GM04504 (cell line): ENCODE measurements at regions not wholly inside any gene's neighbourhood (a gene's known extent, or its start where the extent isn't known, plus 50 kb on each side); places are given as distances from the start of the nearest gene placed in this dataset.

Experiments
- DNase-seq: peaks from one replicate; pipeline ENCODE4 v3.0.0-alpha.2; 2012; ENCODE audit warnings: low read depth

- DNase-seq: no peak
Observed at GRCh38 chr9:129284607-129285291, 106.7 kb upstream of the IER5L start.

GRCh38 chr9:129283705-129284606, 105.9 kb upstream of the IER5L start:
- DNase-seq: no peak

- no peak for DNase-seq
Observed at GRCh38 chr9:129283291-129283691, 105.2 kb upstream of the IER5L start.

GRCh38 chr9:129282731-129283211, 104.7 kb upstream of the IER5L start:
- no peak for DNase-seq

GRCh38 chr9:129282272-129282671, 104.2 kb upstream of the IER5L start:
- no peak for DNase-seq

- DNase-seq: no peak
Observed at GRCh38 chr9:129281506-129282145, 103.6 kb upstream of the IER5L start.

- DNase-seq: no peak
Observed at GRCh38 chr9:129280623-129281271, 102.7 kb upstream of the IER5L start.

- DNase-seq: no peak
Observed at GRCh38 chr9:129280236-129280622, 102.2 kb upstream of the IER5L start.

GRCh38 chr9:129278391-129279237, 100.6 kb upstream of the IER5L start:
- DNase-seq: no peak

GRCh38 chr9:129276486-129277230, 98.6 kb upstream of the IER5L start:
- DNase-seq: no peak

GRCh38 chr9:129275626-129276247, 97.7 kb upstream of the IER5L start:
- no peak for DNase-seq

GRCh38 chr9:129273941-129274684, 96.1 kb upstream of the IER5L start:
- no peak for DNase-seq

GRCh38 chr9:129273136-129273895, 95.3 kb upstream of the IER5L start:
- DNase-seq: no peak

GRCh38 chr9:129272348-129273025, 94.4 kb upstream of the IER5L start:
- no peak for DNase-seq

GRCh38 chr9:129270903-129271431, 92.9 kb upstream of the IER5L start:
- DNase-seq: peak; percentile 89

- no peak for DNase-seq
Observed at GRCh38 chr9:129270205-129270604, 92.1 kb upstream of the IER5L start.

- DNase-seq: no peak
Observed at GRCh38 chr9:129267141-129267540, 89.1 kb upstream of the IER5L start.

- no peak for DNase-seq
Observed at GRCh38 chr9:129266536-129266935, 88.5 kb upstream of the IER5L start.
